CD14-positive monocyte (primary cell): ENCODE measurements at regions not wholly inside any gene's neighbourhood (a gene's known extent, or its start where the extent isn't known, plus 50 kb on each side); places are given as distances from the start of the nearest gene placed in this dataset.

Source experiments
- DNase-seq, 3 donors: peaks; one replicate each; pipeline ENCODE4 v3.0.0-alpha.2; 2011 to 2022
- H2AFZ ChIP-seq: 2 replicates; pipeline ENCODE4 v1.6.0; 2012; ENCODE audit warnings: mild to moderate bottlenecking, low read depth, low read length, inconsistent platforms; ENCODE audit not compliant: insufficient read depth, poor library complexity, severe bottlenecking
- H3K27ac ChIP-seq, 2 donors: 1 replicate in 1 of 2; 2 replicates in 1 of 2; pipeline ENCODE4 v1.5.1; 2012 to 2013; ENCODE audit warnings: low read length in 2 of 2, control low read depth in 1 of 2, inconsistent platforms in 1 of 2, low read depth in 1 of 2, mild to moderate bottlenecking in 1 of 2
- H3K27me3 ChIP-seq, 2 donors: one replicate each; pipeline versions ENCODE4 v1.6.0 to v1.6.1; 2011 to 2013; ENCODE audit warnings: low read length in 2 of 2; ENCODE audit not compliant: control insufficient read depth in 2 of 2, insufficient read depth in 2 of 2
- H3K36me3 ChIP-seq, 2 donors: replicated peaks in 1 of 2; 1 replicate in 1 of 2; 2 replicates in 1 of 2; pipeline versions ENCODE4 v1.5.1 to v1.6.1; 2012 to 2013; ENCODE audit warnings: low read length in 2 of 2, control low read depth in 1 of 2, inconsistent platforms in 1 of 2, mild to moderate bottlenecking in 1 of 2; ENCODE audit not compliant: insufficient read depth in 2 of 2, control insufficient read depth in 1 of 2
- H3K4me1 ChIP-seq, 2 donors: 1 replicate in 1 of 2; 2 replicates in 1 of 2; pipeline versions ENCODE4 v1.5.1 to v1.6.1; 2012 to 2013; ENCODE audit warnings: low read length in 2 of 2, control low read depth in 1 of 2, inconsistent platforms in 1 of 2, mild to moderate bottlenecking in 1 of 2, moderate library complexity in 1 of 2; ENCODE audit not compliant: insufficient read depth in 2 of 2, control insufficient read depth in 1 of 2
- H3K4me2 ChIP-seq: replicated peaks from 2 replicates; pipeline ENCODE3; 2012; ENCODE audit warnings: low read length, moderate library complexity, mild to moderate bottlenecking; ENCODE audit not compliant: poor library complexity, severe bottlenecking; ENCODE audit errors: extremely low read depth
- H3K4me3 ChIP-seq, 3 experiments: fragments of 200-600 bp in 1 of 3; sonication (generic) in 1 of 3; replicated peaks in 1 of 3; 1 replicate in 2 of 3; 2 replicates in 1 of 3; pipeline ENCODE4 v1.5.1; 2011 to 2013; ENCODE audit warnings: low read length in 3 of 3, mild to moderate bottlenecking in 3 of 3, control low read depth in 2 of 3, low read depth in 2 of 3, inconsistent platforms in 1 of 3, moderate library complexity in 1 of 3
- H3K79me2 ChIP-seq: 2 replicates; pipeline ENCODE4 v1.6.0; 2012; ENCODE audit warnings: mild to moderate bottlenecking, control low read depth, inconsistent platforms, low read length, moderate library complexity; ENCODE audit not compliant: insufficient read depth
- H3K9ac ChIP-seq: 2 replicates; pipeline ENCODE4 v1.6.0; 2017; ENCODE audit warnings: low read length, mild to moderate bottlenecking; ENCODE audit not compliant: insufficient read depth, poor library complexity, severe bottlenecking
- H3K9me3 ChIP-seq, 2 donors: replicated peaks in 1 of 2; 1 replicate in 1 of 2; 2 replicates in 1 of 2; pipeline versions ENCODE4 v1.5.1 to v1.6.1; 2012 to 2013; ENCODE audit warnings: low read length in 2 of 2, control low read depth in 1 of 2; ENCODE audit not compliant: control insufficient read depth in 1 of 2, insufficient read depth in 1 of 2
- H4K20me1 ChIP-seq: 2 replicates; pipeline ENCODE4 v1.6.0; 2012; ENCODE audit warnings: mild to moderate bottlenecking, low read length, control low read depth, moderate library complexity; ENCODE audit not compliant: insufficient read depth
- H3K27ac Mint-ChIP-seq, 7 donors: one replicate each; pipeline ENCODE4 v1.8.0; 2020; ENCODE audit warnings: mild to moderate bottlenecking in 7 of 7, mixed read lengths in 7 of 7, moderate library complexity in 6 of 7, inconsistent platforms in 2 of 7
- H3K27me3 Mint-ChIP-seq, 3 donors: one replicate each; pipeline ENCODE4 v1.8.0; 2021 to 2022; ENCODE audit warnings: low read depth in 3 of 3, mild to moderate bottlenecking in 3 of 3, mixed read lengths in 3 of 3, moderate library complexity in 3 of 3, inconsistent platforms in 1 of 3
- H3K36me3 Mint-ChIP-seq, 2 donors: one replicate each; pipeline ENCODE4 v1.8.0; 2020; ENCODE audit warnings: mixed read lengths in 2 of 2, inconsistent platforms in 1 of 2, mild to moderate bottlenecking in 1 of 2
- H3K4me1 Mint-ChIP-seq: one replicate; pipeline ENCODE4 v1.8.0; 2020; ENCODE audit warnings: mild to moderate bottlenecking, mixed read lengths
- H3K4me3 Mint-ChIP-seq, 2 donors: one replicate each; pipeline ENCODE4 v1.8.0; 2020; ENCODE audit warnings: mild to moderate bottlenecking in 2 of 2, mixed read lengths in 2 of 2, moderate library complexity in 1 of 2
- H3K9me3 Mint-ChIP-seq, 7 donors: one replicate each; pipeline ENCODE4 v1.8.0; 2020 to 2022; ENCODE audit warnings: mixed read lengths in 7 of 7, mild to moderate bottlenecking in 6 of 7, moderate library complexity in 6 of 7, inconsistent platforms in 2 of 7
- CTCF ChIP-seq: fragments of 200-600 bp; IDR thresholded peaks from one replicate; pipeline ENCODE4 v1.8.0; 2022; ENCODE audit warnings: antibody characterized with exemption, mild to moderate bottlenecking
- WGBS: methylation state at CpG from one replicate; pipeline ENCODE4 v1.1.5; 2013; ENCODE audit warnings: missing lambda C conversion rate; ENCODE audit not compliant: insufficient coverage; 5-methylcytosine and 5-hydroxymethylcytosine counted together
- intact Hi-C, 2 donors: fragments of 100-400 bp; cut with micrococcal nuclease; formaldehyde crosslinking; loops; one replicate each; pipeline versions ENCODE4 v1.15.0 to v1.15.1; 2023

DNA sequence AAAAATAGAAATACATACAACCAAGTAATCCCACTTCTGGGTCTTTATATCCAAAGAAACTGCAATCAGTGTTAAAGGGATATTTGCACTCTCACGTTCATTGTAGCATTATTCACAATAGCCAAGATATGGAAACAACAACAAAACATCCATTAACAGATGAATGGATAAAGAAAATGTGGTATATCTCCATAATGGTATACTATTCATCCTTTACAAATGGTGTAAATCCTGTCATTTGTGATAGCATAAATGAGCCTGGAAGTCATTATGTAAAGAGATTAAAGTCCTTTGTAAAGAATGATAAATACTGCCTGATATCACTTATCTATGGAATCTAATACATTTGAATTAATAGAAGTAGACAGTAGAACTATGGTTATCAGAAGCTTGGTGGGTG is 327.7 kb downstream of the UTRN start:
- Histone ChIP-seq H3K79me2 (no peaks in the 10 kb centered on the region), H3K4me1 (peaks cover 9 to 10% of the 10 kb centered on the region in 2 donors), H4K20me1 (no peaks in the 10 kb centered on the region), H3K4me3 (no peak overlapping the region), H3K9ac (no peak overlapping the region), H3K4me2 (no peak overlapping the region), H3K36me3 (no peaks in the 10 kb centered on the region), H3K27ac (no peak overlapping the region), H3K9me3 (no peaks in the 10 kb centered on the region), H2AFZ (no peak overlapping the region), H3K27me3 (no peaks in the 10 kb centered on the region)
- no peaks in the 10 kb centered on the region for H3K27me3 Mint-ChIP-seq
- no peak for DNase-seq
- no peak overlapping the region for H3K4me3 Mint-ChIP-seq
- peaks cover 14 to 17% of the 10 kb centered on the region in 2 donors for H3K36me3 Mint-ChIP-seq
- WGBS = no CpG with 5 or more reads among the region's 1 CpG
- intact Hi-C loops = no loop called here
- H3K9me3 Mint-ChIP-seq = peaks cover 0 to 2% (median 0%) of the 10 kb centered on the region in 7 donors
- peaks cover 12% of the 10 kb centered on the region for H3K4me1 Mint-ChIP-seq
- H3K27ac Mint-ChIP-seq = no peak overlapping the region
- no peak for TF ChIP-seq CTCF

GRCh38 chr6:144613859-144614258 is 328.7 kb downstream of the UTRN start:
- Histone ChIP-seq H2AFZ (no peak overlapping the region), H3K4me1 (no peaks in the 10 kb centered on the region), H3K36me3 (no peaks in the 10 kb centered on the region), H3K4me2 (no peak overlapping the region), H3K27me3 (no peaks in the 10 kb centered on the region), H3K4me3 (no peak overlapping the region), H3K79me2 (no peaks in the 10 kb centered on the region), H3K9me3 (no peaks in the 10 kb centered on the region), H4K20me1 (no peaks in the 10 kb centered on the region), H3K9ac (no peak overlapping the region), H3K27ac (no peak overlapping the region)
- no CpG with 5 or more reads among the region's 2 CpGs for WGBS
- H3K27ac Mint-ChIP-seq = no peak overlapping the region
- no peak for TF ChIP-seq CTCF
- peaks cover 2% of the 10 kb centered on the region for H3K4me1 Mint-ChIP-seq
- no peaks in the 10 kb centered on the region for H3K9me3 Mint-ChIP-seq
- intact Hi-C loops = no loop called here
- H3K36me3 Mint-ChIP-seq = peaks cover 8 to 14% of the 10 kb centered on the region in 2 donors
- no peak overlapping the region for H3K4me3 Mint-ChIP-seq
- DNase-seq = no peak
- no peaks in the 10 kb centered on the region for H3K27me3 Mint-ChIP-seq
